A549 (cell line): ENCODE measurements at regions not wholly inside any gene's neighbourhood (a gene's known extent, or its start where the extent isn't known, plus 50 kb on each side); places are given as distances from the start of the nearest gene placed in this dataset.
A peak's percentile ranks its signal among the peaks of the same experiment; 100 is the strongest.

Experiments
- ATAC-seq, 2 experiments: fragments of 200-7000 bp in 1 of 2; fragments of >200 bp in 1 of 2; cut with Nextera tagmentation in 1 of 2; cut with Tn5 transposase in 1 of 2; 3 replicates each; pipeline versions ENCODE4 v1.8.0 to v1.9.1; 2018 to 2020; ENCODE audit warnings: mild to moderate bottlenecking in 1 of 2, moderate library complexity in 1 of 2
- CTCF ChIA-PET: fragments of 300-600 bp; sonication (Branson Sonifier 250); formaldehyde crosslinking; extraction: SDS; loops from one replicate; lab custom pipeline; 2021; ENCODE audit warnings: antibody characterized with exemption, inconsistent platforms; lab: Yijun Ruan, JAX
- POLR2A ChIA-PET: fragments of 350-600 bp; formaldehyde crosslinking; extraction: SDS; loops from one replicate; lab custom pipeline; 2021; ENCODE audit warnings: antibody characterized with exemption, inconsistent platforms; lab: Yijun Ruan, JAX
- DNase-seq, 2 experiments: peaks; one replicate each; pipeline versions ENCODE4 v3.0.0 to v3.0.0-alpha.2; 2011 to 2016; ENCODE audit warnings: low read depth in 1 of 2, low spot score in 1 of 2
- FAIRE-seq: peaks from 2 replicates; lab custom pipeline; 2011; peaks lifted over from hg19 to GRCh38; lab: Jason Lieb, UNC
- H3K27ac ChIP-seq, 2 experiments: fragments of >200 bp; sonication (Bioruptor Twin); formaldehyde crosslinking; 3 replicates each; pipeline ENCODE4 v1.5.1; 2016 to 2017
- H3K4me1 ChIP-seq: fragments of >200 bp; sonication (Bioruptor Twin); formaldehyde crosslinking; 3 replicates; pipeline ENCODE4 v1.6.1; 2016
- H3K4me2 ChIP-seq: fragments of >200 bp; sonication (Bioruptor Twin); formaldehyde crosslinking; 3 replicates; pipeline ENCODE4 v1.6.1; 2016
- H3K4me3 ChIP-seq: fragments of >200 bp; sonication (Bioruptor Twin); formaldehyde crosslinking; 3 replicates; pipeline ENCODE4 v1.5.1; 2016
- H3K9me3 ChIP-seq: fragments of >200 bp; sonication (Bioruptor Twin); formaldehyde crosslinking; 3 replicates; pipeline ENCODE4 v1.6.1; 2016
- CBX2 ChIP-seq: fragments of 200-600 bp; sonication (generic); IDR thresholded peaks from 2 replicates; pipeline ENCODE4 v1.6.1; 2016; ENCODE audit warnings: low read depth, mild to moderate bottlenecking, borderline replicate concordance
- CBX8 ChIP-seq: fragments of 200-600 bp; sonication (generic); IDR thresholded peaks from 2 replicates; pipeline ENCODE4 v1.6.1; 2016
- CEBPB ChIP-seq, 2 experiments: fragments of >200 bp in 1 of 2; sonication (Bioruptor Twin) in 1 of 2; formaldehyde crosslinking in 1 of 2; IDR thresholded peaks; 2 replicates each; pipeline ENCODE4 v1.6.1; 2012 to 2016
- EHMT2 ChIP-seq: fragments of 200-600 bp; sonication (generic); IDR thresholded peaks from 2 replicates; pipeline ENCODE4 v1.6.1; 2016; ENCODE audit warnings: antibody characterized with exemption, low read depth, mild to moderate bottlenecking, moderate library complexity
- FOSL2 ChIP-seq, 2 experiments: fragments of 450-650 bp in 1 of 2; fragments of >200 bp in 1 of 2; sonication (Bioruptor Twin) in 1 of 2; formaldehyde crosslinking; IDR thresholded peaks; 2 replicates each; pipeline versions ENCODE4 v1.5.0 to v1.6.1; 2016 to 2020; ENCODE audit warnings: mild to moderate bottlenecking in 1 of 2, moderate library complexity in 1 of 2
- GATA3 ChIP-seq: IDR thresholded peaks from 2 replicates; pipeline ENCODE4 v1.6.1; 2012; ENCODE audit warnings: borderline replicate concordance
- HDAC2 ChIP-seq: fragments of 200-600 bp; sonication (generic); IDR thresholded peaks from 2 replicates; pipeline ENCODE4 v1.6.1; 2016
- HOXB13 ChIP-seq: fragments of 250-450 bp; sonication (Bioruptor Pico); IDR thresholded peaks from 2 replicates; pipeline ENCODE4 v1.5.0; 2020; ENCODE audit warnings: low read depth, mild to moderate bottlenecking, moderate library complexity
- HOXB5 ChIP-seq: fragments of 250-450 bp; sonication (Bioruptor Pico); IDR thresholded peaks from 2 replicates; pipeline ENCODE4 v1.5.0; 2020; ENCODE audit warnings: mild to moderate bottlenecking, moderate library complexity
- KDM1A ChIP-seq: fragments of 200-600 bp; sonication (generic); IDR thresholded peaks from 2 replicates; pipeline ENCODE4 v1.6.1; 2016; ENCODE audit warnings: low read depth, mild to moderate bottlenecking
- KDM5A ChIP-seq: fragments of 200-600 bp; sonication (generic); IDR thresholded peaks from 2 replicates; pipeline ENCODE4 v1.6.1; 2016; ENCODE audit warnings: antibody characterized with exemption, mild to moderate bottlenecking
- MAZ ChIP-seq: fragments of 150-350 bp; IDR thresholded peaks from 2 replicates; pipeline ENCODE4 v1.6.1; 2014; ENCODE audit warnings: antibody characterized with exemption, low read depth, low read length, borderline replicate concordance
- NFE2L2 ChIP-seq: fragments of 150-350 bp; conservative IDR thresholded peaks from 2 replicates; pipeline ENCODE4 v1.6.1; 2014; ENCODE audit warnings: low read length
- NR3C1 ChIP-seq: fragments of >200 bp; sonication (Bioruptor Twin); formaldehyde crosslinking; IDR thresholded peaks from 3 replicates; pipeline ENCODE4 v1.6.1; 2017
- POLR2AphosphoS2 ChIP-seq: conservative IDR thresholded peaks from 2 replicates; pipeline ENCODE4 v1.6.1; 2012; ENCODE audit warnings: low read length, improper control_type of control experiment, inconsistent platforms
- RAD21 ChIP-seq, 2 experiments: fragments of >200 bp in 1 of 2; sonication (Bioruptor Twin) in 1 of 2; formaldehyde crosslinking in 1 of 2; IDR thresholded peaks in 1 of 2; conservative IDR thresholded peaks in 1 of 2; 2 replicates in 1 of 2; 3 replicates in 1 of 2; pipeline ENCODE4 v1.6.1; 2012 to 2018; ENCODE audit warnings: inconsistent platforms in 1 of 2
- RARB ChIP-seq: fragments of 250-450 bp; sonication (Bioruptor Pico); IDR thresholded peaks from 2 replicates; pipeline ENCODE4 v1.8.0; 2021; ENCODE audit warnings: mild to moderate bottlenecking, moderate library complexity
- ZC3H11A ChIP-seq: fragments of 450-650 bp; IDR thresholded peaks from 2 replicates; pipeline ENCODE4 v1.6.1; 2014; ENCODE audit warnings: antibody characterized with exemption, mild to moderate bottlenecking
- WGBS: methylation state at CpG from one replicate; pipeline ENCODE4 v1.1.6; 2017; ENCODE audit errors: missing lambda C conversion rate; 5-methylcytosine and 5-hydroxymethylcytosine counted together
- TF ChIP-seq, protein P1 (sequence below): fragments of >200 bp; sonication (Bioruptor Twin); formaldehyde crosslinking; IDR thresholded peaks from 3 replicates; pipeline ENCODE4 v1.5.1; 2016
- TF ChIP-seq, protein P2 (sequence below): fragments of >200 bp; sonication (Bioruptor Twin); formaldehyde crosslinking; IDR thresholded peaks from 3 replicates; pipeline ENCODE4 v1.6.1; 2016
- TF ChIP-seq, protein P3 (sequence below): fragments of 450-650 bp; IDR thresholded peaks from 2 replicates; pipeline ENCODE4 v1.6.1; 2014; ENCODE audit warnings: antibody characterized with exemption
- TF ChIP-seq, protein P4 (sequence below): fragments of 250-450 bp; sonication (Bioruptor Pico); IDR thresholded peaks from 2 replicates; pipeline ENCODE4 v1.5.0; 2020; ENCODE audit warnings: low read depth, mild to moderate bottlenecking, moderate library complexity

DNA sequence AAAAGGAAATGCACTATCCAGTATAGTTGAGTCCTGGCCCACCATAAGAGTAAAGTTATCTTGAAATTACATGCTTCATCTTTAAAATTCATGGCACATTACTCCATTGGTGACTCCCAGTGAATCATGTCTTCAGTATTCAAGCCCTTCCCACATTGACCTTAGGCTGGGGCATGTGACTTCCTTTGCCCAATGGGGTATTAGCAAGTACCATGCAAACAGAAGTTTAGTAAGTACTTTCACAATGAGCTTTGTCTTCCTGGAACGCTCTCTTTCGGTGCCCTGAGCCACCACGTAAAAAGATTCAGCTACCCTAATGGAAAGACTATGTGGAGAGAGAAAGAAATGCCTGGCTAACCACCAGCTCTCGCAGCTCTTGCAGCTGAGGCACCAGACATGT, 235.4 kb downstream of the HNRNPD start:
- DNase-seq (peak in 1 of 2 experiments; percentile 5), ATAC-seq (no peak)

DNA sequence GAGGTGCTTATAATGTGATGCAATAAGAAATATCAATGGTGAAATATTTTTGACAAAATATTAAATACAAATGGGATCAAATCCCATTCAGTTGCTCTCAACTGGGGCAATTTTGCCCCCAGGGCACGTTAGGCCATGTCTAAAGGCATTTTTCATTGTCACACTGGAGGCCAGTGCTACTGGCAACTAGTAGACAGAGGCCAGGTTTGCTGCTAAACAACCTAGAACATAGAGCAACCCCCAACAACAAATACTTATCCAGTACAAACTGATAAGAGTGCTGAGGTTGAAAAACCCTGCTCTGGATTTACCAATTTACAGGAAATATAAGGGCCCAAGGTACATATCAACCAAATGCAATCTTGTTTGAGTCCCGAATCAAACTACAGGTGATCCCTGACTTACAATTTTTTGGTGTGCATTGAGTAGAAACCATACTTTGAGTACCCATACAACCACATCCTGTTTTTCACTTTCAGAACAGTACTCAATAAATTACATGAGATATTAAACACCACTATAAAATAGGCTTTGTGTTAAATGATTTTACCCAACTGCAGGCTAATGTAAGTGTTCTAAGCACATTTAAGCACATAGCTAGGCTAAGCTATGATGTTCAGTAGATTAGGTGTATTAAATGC, 237.5 kb downstream of the HNRNPD start:
- POLR2A ChIA-PET, result no interaction called here
- FAIRE-seq, result no peak
- no peak overlapping the region for H3K4me3 ChIP-seq
- no peaks in the 10 kb centered on the region for H3K4me1 ChIP-seq
- H3K9me3 ChIP-seq, result no peaks in the 10 kb centered on the region
- H3K4me2 ChIP-seq, result no peak overlapping the region
- no peak overlapping the region for H3K27ac ChIP-seq
- no peak for DNase-seq
- WGBS, result 0% methylated on average over 2 of the region's 2 CpGs
- CTCF ChIA-PET, result no interaction called here
- no peak for ATAC-seq
- TF ChIP-seq NFE2L2, result no peak
- TF ChIP-seq, protein P1, sequence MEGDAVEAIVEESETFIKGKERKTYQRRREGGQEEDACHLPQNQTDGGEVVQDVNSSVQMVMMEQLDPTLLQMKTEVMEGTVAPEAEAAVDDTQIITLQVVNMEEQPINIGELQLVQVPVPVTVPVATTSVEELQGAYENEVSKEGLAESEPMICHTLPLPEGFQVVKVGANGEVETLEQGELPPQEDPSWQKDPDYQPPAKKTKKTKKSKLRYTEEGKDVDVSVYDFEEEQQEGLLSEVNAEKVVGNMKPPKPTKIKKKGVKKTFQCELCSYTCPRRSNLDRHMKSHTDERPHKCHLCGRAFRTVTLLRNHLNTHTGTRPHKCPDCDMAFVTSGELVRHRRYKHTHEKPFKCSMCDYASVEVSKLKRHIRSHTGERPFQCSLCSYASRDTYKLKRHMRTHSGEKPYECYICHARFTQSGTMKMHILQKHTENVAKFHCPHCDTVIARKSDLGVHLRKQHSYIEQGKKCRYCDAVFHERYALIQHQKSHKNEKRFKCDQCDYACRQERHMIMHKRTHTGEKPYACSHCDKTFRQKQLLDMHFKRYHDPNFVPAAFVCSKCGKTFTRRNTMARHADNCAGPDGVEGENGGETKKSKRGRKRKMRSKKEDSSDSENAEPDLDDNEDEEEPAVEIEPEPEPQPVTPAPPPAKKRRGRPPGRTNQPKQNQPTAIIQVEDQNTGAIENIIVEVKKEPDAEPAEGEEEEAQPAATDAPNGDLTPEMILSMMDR, result no peak
- TF ChIP-seq HOXB13 (CRISPR knock-in tag), result no peak
- TF ChIP-seq KDM1A, result no peak
- no peak for TF ChIP-seq ZC3H11A
- no peak for TF ChIP-seq CBX2
- TF ChIP-seq POLR2AphosphoS2, result no peak
- TF ChIP-seq, protein P2, sequence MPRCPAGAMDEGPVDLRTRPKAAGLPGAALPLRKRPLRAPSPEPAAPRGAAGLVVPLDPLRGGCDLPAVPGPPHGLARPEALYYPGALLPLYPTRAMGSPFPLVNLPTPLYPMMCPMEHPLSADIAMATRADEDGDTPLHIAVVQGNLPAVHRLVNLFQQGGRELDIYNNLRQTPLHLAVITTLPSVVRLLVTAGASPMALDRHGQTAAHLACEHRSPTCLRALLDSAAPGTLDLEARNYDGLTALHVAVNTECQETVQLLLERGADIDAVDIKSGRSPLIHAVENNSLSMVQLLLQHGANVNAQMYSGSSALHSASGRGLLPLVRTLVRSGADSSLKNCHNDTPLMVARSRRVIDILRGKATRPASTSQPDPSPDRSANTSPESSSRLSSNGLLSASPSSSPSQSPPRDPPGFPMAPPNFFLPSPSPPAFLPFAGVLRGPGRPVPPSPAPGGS, result no peak
- no peak for TF ChIP-seq HDAC2
- TF ChIP-seq CEBPB (IDR thresholded peaks at IDR 0.05), result no peak
- TF ChIP-seq KDM5A, result no peak
- no peak for TF ChIP-seq CBX8
- TF ChIP-seq RARB (CRISPR knock-in tag), result no peak
- no peak for TF ChIP-seq MAZ
- no peak for TF ChIP-seq GATA3
- TF ChIP-seq FOSL2 (IDR thresholded peaks at IDR 0.05), result no peak
- no peak for TF ChIP-seq FOSL2 (CRISPR knock-in tag; IDR thresholded peaks at IDR 0.05)
- TF ChIP-seq NR3C1, result no peak
- no peak for TF ChIP-seq RAD21 (conservative IDR thresholded peaks at IDR 0.05 in 1 of 2, IDR thresholded peaks at IDR 0.05 in 1 of 2)
- TF ChIP-seq HOXB5 (CRISPR knock-in tag), result no peak
- no peak for TF ChIP-seq EHMT2
- TF ChIP-seq, all 56 proteins: peak for 0

More for the DNA sequence above, 235.4 kb downstream of the HNRNPD start:
- POLR2A ChIA-PET, result no interaction called here
- H3K4me3 ChIP-seq, result no peak overlapping the region
- WGBS, result 3% methylated on average over 4 of the region's 4 CpGs
- CTCF ChIA-PET, result no interaction called here
- TF ChIP-seq, protein P3, sequence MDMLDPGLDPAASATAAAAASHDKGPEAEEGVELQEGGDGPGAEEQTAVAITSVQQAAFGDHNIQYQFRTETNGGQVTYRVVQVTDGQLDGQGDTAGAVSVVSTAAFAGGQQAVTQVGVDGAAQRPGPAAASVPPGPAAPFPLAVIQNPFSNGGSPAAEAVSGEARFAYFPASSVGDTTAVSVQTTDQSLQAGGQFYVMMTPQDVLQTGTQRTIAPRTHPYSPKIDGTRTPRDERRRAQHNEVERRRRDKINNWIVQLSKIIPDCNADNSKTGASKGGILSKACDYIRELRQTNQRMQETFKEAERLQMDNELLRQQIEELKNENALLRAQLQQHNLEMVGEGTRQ, result 0 out of 2 replicates have a peak, but pooled peaks have one; percentile 23
- TF ChIP-seq RARB (CRISPR knock-in tag) (no peak), MAZ (no peak)
- TF ChIP-seq, protein P4, sequence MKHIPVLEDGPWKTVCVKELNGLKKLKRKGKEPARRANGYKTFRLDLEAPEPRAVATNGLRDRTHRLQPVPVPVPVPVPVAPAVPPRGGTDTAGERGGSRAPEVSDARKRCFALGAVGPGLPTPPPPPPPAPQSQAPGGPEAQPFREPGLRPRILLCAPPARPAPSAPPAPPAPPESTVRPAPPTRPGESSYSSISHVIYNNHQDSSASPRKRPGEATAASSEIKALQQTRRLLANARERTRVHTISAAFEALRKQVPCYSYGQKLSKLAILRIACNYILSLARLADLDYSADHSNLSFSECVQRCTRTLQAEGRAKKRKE (CRISPR knock-in tag), result no peak
- FAIRE-seq, result no peak
- H3K27ac ChIP-seq, result no peak overlapping the region
- no peaks in the 10 kb centered on the region for H3K9me3 ChIP-seq
- no peaks in the 10 kb centered on the region for H3K4me1 ChIP-seq
- no peak overlapping the region for H3K4me2 ChIP-seq
